ENCODE measurements at regions not wholly inside any gene's neighbourhood (a gene's known extent, or its start where the extent isn't known, plus 50 kb on each side); places are given as distances from the start of the nearest gene placed in this dataset.

- DNase-seq (ENCODE audit: low read depth in 1 of 2, low spot score in 1 of 2): no peak
Measured at GRCh38 chr2:221289389-221289788, 282.7 kb downstream of the EPHA4 start.

DNA sequence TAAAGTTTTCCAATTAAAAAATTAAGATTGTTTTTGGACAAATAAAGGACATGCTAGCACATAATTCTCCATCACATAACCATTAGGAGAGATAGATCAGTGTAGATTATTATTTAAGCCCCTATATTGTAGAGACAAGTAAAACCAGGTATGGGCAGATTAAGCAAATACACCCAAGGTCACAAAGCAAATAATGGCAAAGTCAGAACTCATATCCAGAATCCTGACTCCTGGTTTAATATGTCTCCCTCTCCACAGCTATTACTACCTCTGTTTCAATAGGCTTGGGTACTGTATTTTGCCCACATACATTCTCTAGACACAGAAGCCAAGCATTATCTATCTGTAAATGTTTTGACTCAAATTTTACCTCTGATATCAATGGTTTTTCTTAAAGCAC lies 282.3 kb downstream of the EPHA4 start:
- no peak for DNase-seq (ENCODE audit: low read depth in 1 of 2, low spot score in 1 of 2)

- no peak for DNase-seq (ENCODE audit: low read depth in 1 of 2, low spot score in 1 of 2)
Measured at GRCh38 chr2:221293949-221294742, 278.0 kb downstream of the EPHA4 start.

GRCh38 chr2:221304916-221305315 lies 267.2 kb downstream of the EPHA4 start:
- no peak for DNase-seq (ENCODE audit: low read depth in 1 of 2, low spot score in 1 of 2)

GRCh38 chr2:221308507-221309066 lies 263.5 kb downstream of the EPHA4 start:
- no peak for DNase-seq (ENCODE audit: low read depth in 1 of 2, low spot score in 1 of 2)

DNA sequence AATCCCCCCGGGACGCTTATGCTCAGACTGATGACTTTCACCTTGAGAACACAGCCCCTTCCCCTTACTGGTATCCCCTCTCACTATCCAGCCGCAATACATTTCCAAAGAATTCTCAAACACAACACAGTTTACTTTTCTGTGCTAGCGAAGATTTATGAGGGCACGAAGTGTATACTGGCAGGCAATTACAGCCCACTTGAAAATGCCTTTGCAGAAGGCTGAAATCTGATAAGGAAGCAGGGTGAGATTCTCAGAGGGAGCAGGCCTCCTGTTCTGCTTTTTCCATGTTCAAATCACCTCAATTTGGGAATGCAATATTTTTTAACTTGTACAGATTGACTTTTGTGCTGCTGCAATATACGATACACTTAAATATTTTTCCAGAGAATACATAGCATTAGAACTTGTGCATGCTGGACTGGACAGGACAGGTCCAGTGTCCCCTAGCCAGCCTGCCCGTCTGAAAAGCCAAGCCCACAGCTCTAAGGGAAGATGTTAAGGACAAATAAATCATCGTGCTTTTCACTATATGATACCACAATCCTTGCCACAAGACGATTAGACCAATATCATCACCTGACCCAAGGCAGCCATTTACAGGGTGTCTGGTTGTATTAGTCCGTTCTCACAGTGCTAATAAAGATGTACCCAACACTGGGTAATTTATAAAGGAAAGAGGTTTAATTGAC lies 262.1 kb downstream of the EPHA4 start:
- DNase-seq (ENCODE audit: low read depth in 1 of 2, low spot score in 1 of 2): no peak

DNA sequence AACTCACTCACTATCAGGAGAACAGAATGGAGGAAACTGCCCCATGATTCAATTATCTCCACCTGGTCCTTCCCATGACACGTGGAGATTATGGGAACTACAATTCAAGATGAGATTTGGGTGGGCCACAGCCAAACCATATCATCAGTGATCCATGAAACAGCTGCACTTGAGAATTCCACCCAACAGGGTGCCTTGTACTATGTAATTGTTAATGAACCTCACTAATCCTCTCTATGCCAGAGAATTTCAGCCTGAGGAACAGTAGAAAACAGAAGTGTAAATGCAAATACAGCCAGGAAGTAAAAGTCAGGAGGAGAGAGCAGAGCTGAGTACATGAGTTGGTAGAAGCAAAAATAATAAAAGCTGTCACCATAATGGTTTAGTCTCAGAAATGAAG lies 261.4 kb downstream of the EPHA4 start:
- DNase-seq (ENCODE audit: low read depth in 1 of 2, low spot score in 1 of 2): no peak

- no peak for DNase-seq (ENCODE audit: low read depth in 1 of 2, low spot score in 1 of 2)
Measured at GRCh38 chr2:221312634-221313033, 259.5 kb downstream of the EPHA4 start.

DNA sequence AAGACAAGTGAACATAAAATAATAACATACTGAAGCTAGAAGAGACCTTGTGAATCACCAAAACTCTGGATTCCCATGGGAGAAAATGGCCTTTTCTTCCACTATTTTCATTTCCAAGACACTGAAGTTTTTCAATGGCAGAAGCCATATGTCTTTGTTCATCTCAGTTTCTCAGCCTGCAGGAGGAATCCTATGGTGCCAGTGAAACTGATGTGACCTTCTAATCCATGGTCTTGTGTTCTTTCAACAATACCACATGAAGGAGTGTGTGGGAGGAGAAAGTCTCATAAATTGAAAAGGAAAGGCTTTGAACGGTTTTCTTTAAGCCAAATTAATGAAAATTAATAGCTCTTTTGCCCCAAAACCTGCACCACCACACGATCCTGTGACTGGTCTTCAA lies 257.3 kb downstream of the EPHA4 start:
- no peak for DNase-seq (ENCODE audit: low read depth in 1 of 2, low spot score in 1 of 2)

GRCh38 chr2:221318376-221319130 lies 253.6 kb downstream of the EPHA4 start:
- no peak for DNase-seq (ENCODE audit: low read depth in 1 of 2, low spot score in 1 of 2)

DNA sequence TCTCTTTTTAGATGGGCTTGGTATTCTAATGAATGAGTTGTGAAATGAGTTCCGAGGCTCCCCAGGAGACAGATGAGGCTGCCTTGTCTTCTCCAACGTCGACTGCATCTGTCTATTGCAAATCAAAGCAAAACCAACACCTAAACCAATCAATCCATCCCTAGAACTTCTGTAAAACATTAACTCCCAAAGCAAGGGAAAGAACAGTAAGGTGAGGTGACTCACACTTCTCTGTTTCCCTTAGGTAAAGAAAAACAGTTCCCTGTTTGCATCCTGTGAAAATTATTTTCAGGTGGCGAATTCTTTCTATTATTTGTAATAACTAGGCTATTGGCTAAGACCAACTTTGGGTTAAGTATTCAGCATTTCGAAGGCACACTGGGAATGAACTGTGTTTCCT lies 249.4 kb downstream of the EPHA4 start:
- no peak for DNase-seq (ENCODE audit: low read depth in 1 of 2, low spot score in 1 of 2)

DNA sequence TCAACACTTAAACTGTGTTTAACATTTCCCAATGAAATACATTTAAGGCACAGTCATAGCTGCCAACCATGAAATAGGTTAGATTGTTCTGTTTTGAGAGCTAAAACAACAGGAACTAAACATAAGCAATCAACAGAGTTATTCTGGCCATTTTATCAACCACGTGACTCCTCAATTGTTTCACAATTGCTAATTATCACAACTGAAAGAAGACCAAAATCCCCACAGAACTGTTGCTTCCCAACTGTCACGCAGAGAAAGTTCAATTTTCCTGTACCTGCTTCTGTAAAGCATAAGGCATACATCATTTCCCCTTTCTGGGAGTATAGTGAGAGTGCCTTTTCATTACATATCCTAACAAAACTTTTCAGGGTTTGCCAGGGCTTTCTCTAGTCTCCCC lies 248.6 kb downstream of the EPHA4 start:
- no peak for DNase-seq (ENCODE audit: low read depth in 1 of 2, low spot score in 1 of 2)

GRCh38 chr2:221330436-221330835 lies 241.7 kb downstream of the EPHA4 start:
- DNase-seq (ENCODE audit: low read depth in 1 of 2, low spot score in 1 of 2): no peak

- no peak for DNase-seq (ENCODE audit: low read depth in 1 of 2, low spot score in 1 of 2)
Measured at GRCh38 chr2:221334481-221335218, 237.5 kb downstream of the EPHA4 start.

DNA sequence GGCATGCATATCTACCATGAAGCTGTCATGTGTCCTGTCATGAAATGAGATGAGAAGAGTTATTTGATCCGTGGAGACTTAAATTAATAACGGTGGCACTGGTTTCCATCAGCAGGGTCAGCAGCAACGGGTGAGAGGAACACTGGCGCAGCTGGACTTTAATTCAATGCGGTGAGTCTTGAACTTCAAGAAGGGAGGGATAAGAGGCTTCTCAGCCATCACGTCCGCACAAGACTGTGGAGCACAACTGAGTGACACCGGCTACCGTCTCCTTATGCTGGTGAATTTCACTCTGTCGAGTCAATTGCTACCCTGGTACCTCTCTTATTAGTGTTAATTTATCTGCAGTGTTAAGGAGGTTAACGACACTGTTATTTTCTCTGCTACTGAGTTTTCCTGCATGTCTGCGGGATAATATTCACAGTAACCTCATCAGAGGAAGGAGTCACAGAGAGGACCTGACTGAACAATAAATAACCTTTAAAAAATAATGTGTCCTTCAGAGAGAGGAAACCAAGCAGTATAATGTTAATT lies 236.8 kb downstream of the EPHA4 start:
- no peak for DNase-seq (ENCODE audit: low read depth in 1 of 2, low spot score in 1 of 2)

- no peak for DNase-seq (ENCODE audit: low read depth in 1 of 2, low spot score in 1 of 2)
Measured at GRCh38 chr2:221336967-221337366, 235.1 kb downstream of the EPHA4 start.

DNA sequence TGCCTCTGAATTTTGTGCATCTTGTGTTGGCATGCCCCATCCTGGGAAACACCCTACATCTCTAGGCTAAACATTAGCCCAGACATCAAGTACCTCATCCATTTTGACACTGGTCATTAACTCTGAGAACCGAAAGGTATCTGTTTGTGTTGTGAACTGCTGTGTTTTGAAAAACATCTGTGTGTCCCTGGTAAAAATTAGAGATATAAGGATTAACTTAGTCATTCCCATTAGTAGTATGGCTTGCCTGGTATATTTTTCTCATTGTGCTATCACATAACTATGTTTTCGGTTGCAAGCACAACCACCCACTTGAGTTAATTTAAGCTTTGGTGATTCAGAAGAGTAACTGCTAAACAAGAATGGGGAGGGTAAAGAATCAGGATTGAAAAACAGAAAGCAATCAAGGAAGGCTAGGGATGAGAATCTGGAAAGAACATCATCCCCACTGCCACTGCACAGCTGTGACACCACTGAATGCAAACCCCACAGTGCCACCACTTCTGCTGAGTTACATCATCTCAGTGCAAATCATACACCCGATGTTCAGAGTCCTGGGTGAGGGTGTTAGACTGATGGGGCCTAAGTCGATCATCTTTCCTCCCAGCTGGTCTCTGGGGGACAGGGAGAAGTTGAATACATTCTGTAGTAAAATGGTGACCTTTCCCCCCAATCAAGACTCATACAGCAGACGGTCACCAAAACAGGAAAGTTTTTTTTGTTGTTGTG lies 234.0 kb downstream of the EPHA4 start:
- DNase-seq (ENCODE audit: low read depth in 1 of 2, low spot score in 1 of 2): no peak

DNA sequence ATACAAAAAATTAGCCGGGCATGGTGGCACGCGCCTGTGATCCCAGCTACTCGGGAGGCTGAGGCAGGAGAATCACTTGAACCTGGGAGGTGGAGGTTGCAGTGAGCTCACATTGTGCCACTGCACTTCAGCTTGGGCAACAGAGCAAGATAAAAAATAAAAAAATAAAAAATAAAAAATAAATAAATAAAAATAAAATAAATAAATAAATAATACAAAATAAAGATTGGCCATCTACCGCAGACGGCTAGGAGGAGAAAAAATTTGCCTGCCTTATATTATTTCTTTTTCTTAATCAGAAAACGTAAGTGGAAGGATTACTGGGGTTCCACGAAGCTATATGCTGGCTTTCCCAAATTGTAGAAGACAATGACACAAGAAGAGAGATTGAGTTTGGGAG lies 229.7 kb downstream of the EPHA4 start:
- no peak for DNase-seq (ENCODE audit: low read depth in 1 of 2, low spot score in 1 of 2)

GRCh38 chr2:221343524-221343923 lies 228.6 kb downstream of the EPHA4 start:
- DNase-seq (ENCODE audit: low read depth in 1 of 2, low spot score in 1 of 2): no peak

DNA sequence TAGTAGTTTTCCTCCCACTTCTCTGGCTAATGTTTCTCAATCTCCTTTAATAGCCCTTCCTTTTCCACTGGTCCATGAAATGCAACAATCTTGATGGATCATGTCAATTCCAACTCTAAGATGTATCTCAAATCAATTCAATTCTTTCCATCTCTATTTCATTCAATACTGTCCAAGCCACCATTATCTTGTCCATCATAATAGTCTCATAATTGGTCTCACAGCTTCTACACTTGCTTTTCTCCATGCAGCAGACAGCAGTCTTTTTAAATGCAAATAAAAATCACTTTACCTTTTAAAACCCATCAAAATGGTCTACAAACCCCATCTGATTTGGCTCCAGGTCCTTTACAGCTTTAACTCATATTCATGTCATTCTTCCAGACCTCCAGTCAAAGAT lies 226.6 kb downstream of the EPHA4 start:
- DNase-seq (ENCODE audit: low read depth in 1 of 2, low spot score in 1 of 2): no peak

All from activated CD4-positive, alpha-beta T cell treated with anti-CD3 and anti-CD28 coated beads, Interleukin-2, amount 50 U/mL, for 24 hours (primary cell).